Left hindlimb (tissue), 1 donor: ENCODE measurements at regions not wholly inside any gene's neighbourhood (a gene's known extent, or its start where the extent isn't known, plus 50 kb on each side); places are given as distances from the start of the nearest gene placed in this dataset.
"Not testable (repeated sequence)": the region's sequence is repeated elsewhere in the genome, so short reads cannot be mapped to it uniquely, and the experiment has no call there.

Experiments
- DNase-seq: peaks from one replicate; pipeline ENCODE4 v3.0.0-alpha.2; 2018

- no peak for DNase-seq
Measured at GRCh38 chr2:39487398-39488250, 50.5 kb upstream of the MAP4K3 start.

- DNase-seq, result no peak
Measured at GRCh38 chr2:39488450-39488849, 51.4 kb upstream of the MAP4K3 start.

DNA sequence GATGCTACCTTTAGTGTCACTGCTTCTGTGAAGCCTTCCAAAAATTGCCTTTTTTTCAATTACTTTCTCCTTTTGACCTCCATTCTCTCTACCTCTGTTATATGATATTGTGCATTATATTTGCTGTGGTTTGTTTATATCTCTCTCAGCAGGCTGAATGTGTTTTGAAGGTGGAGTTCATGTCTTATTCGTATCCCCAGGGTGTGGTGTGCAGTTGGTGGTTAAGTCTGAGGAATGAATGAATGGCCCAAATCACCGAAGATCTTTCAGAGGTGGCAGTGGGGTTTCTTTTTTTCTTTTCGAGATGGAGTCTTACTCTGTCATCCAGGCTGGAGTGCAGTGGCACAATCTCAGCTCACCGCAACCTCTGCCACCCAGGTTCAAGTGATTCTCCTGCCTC lies 53.5 kb upstream of the MAP4K3 start:
- no peak for DNase-seq

GRCh38 chr2:39491653-39492052 lies 54.6 kb upstream of the MAP4K3 start:
- DNase-seq, result no peak

- no peak for DNase-seq
Measured at GRCh38 chr2:39492095-39492590, 55.1 kb upstream of the MAP4K3 start.

GRCh38 chr2:39492716-39493115 lies 55.6 kb upstream of the MAP4K3 start:
- DNase-seq, result no peak

GRCh38 chr2:39494784-39495251 lies 57.7 kb upstream of the MAP4K3 start:
- DNase-seq, result peak; percentile 43

GRCh38 chr2:39497082-39497801 lies 60.2 kb upstream of the MAP4K3 start:
- DNase-seq, result no peak

DNA sequence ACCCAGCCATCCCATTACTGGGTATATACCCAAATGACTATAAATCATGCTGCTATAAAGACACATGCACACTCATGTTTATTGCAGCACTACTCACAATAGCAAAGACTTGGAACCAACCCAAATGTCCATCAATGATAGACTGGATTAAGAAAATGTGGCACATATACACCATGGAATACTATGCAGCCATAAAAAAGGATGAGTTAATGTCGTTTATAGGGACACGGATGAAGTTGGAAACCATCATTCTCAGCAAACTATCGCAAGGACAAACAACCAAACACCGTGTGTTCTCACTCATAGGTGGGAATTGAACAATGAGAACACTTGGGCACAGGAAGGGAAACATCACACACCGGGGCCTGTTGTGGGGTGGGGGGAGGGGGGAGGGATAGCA lies 61.1 kb upstream of the MAP4K3 start:
- DNase-seq, result not testable (repeated sequence)

DNA sequence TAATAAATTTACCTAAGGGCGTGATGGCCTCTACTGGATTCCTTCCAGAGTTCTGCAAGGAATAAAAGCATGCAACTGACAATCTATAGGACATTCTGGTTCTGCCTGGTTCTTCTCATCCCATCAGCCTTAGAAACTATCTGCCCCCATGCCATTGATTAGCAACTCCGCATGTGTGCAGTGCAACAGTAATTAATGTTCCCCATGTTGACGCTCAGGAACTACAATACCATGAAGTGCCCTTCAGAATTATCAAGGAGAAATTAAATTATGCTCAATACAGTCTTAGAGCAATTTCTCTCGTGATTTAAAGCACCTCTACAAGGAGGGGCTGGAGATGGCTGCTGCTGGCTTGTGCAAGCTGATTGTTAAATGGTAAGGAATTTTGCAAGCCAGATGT lies 61.7 kb upstream of the MAP4K3 start:
- no peak for DNase-seq

GRCh38 chr2:39499336-39499735 lies 62.3 kb upstream of the MAP4K3 start:
- no peak for DNase-seq

- no peak for DNase-seq
Measured at GRCh38 chr2:39501412-39501811, 64.3 kb upstream of the MAP4K3 start.

DNA sequence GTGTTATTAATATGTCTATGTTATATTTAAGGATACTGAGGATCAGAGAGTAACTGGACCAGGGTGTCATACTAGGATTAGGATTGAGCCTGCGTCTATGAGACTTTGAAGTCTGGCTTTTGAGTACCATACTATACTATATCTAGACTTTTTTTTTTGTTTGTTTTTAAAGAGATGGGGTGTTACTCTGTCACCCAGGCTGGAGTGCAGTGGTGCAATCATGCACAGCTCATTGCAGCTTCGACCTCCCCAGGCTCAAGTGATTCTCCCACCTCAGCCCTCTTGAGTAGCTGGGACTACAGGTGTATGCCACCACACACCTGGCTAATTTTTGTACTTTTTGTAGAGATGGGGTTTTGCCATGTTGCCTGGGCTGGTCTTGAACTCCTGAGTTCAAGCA lies 66.2 kb upstream of the MAP4K3 start:
- DNase-seq, result no peak

GRCh38 chr2:39504790-39505335 lies 67.8 kb upstream of the MAP4K3 start:
- DNase-seq, result no peak

DNA sequence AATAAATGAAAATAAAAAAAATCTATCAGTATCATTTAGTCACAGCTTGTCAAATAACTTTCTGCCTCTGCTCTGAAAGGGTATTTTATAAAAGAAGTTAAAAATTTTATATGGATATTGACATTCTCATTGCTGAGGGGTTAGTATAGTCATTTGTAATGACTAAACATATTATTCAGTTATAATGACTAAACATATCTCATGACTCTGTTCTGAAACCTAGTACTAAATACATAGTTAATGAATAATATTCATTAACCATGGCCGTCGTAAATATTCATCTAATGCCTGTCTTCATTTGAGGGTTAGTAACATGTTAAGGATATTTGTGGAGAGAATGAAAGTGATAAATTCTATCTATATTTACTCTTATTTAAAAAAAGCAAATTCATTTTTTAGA lies 69.1 kb upstream of the MAP4K3 start:
- DNase-seq, result no peak

- DNase-seq, result no peak
Measured at GRCh38 chr2:39508198-39508597, 71.1 kb upstream of the MAP4K3 start.

DNA sequence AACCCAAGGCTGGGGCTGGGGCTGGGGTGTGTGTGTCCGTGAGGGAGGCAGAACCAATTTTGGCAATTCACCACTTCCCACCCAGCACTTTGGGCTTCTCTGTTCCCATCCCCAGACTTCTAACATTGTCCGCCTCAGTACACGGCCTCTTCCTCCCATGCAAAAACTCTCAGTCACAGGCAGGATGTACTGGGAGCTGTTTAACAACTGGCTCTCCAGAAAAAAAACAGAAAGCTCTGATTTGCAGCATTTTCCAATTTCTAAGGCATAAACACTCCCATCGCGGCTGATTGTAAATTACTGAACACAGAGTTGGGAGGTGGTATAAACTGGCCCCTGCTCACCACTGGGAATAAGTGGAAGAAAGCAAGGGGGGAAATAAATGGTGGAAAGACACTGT lies 73.1 kb upstream of the MAP4K3 start:
- no peak for DNase-seq

GRCh38 chr2:39511219-39511604 lies 74.1 kb upstream of the MAP4K3 start:
- DNase-seq, result no peak

DNA sequence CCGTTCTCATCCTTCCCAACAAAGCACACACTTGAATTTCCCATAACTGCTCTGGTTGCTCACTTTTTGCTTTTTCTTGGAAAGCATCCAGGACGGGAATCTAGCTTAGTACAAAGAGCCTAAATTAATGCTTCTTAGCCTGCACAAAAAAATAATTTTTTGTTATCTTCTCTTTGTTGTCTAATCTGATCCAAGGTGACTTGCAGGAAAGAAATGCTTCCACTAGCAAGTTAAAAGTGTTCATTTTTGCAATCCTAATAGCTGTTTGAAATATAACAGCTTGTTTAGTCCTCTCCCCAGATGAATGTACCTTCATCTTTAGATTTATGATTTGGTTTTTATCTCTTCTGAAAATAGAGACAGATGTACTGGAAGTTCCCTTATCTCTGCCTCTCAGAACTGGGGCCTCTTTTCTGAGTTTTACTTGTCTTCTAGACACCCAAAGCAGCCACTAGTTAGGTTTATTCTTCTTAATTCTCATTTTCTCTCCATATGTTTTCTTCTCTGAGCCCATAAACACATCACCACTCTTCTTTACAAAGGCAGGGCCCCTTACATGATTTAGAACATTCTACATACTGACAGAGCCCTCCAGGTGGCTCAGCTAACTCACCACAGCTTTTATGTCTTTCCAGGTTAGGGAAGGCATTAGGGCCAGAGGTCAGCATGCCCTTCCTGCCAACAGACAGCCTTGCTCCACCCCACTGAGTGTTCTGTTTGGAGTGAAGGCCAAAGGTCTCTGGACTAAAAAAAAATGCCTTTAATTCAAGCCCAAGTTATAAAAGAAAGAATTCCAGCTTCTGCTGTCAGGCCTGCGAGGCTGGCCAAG lies 74.7 kb upstream of the MAP4K3 start:
- no peak for DNase-seq

DNA sequence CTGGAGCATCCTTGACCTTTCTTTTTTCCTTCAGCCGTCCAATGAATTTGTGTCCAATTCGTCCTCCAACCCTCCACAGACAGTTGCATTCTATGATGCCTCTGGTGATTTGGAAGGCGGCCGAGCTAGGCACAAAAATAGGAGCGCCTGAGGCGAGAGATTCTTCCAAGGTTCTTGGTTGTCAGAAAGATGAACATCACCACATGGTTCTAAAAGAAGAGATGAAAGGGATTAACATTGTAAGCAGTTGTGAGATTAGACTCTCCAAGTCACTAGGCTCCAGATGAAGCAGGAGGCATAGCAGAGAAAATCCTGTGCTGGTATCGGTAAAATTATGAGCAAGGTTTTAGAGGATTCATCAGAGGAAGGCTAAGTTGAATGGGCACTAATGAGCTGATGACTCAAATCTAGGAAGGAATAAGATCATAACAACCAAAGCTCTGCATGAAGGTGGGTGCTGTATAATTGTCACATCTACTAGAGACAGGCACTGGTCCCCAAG lies 75.4 kb upstream of the MAP4K3 start:
- DNase-seq, result no peak

GRCh38 chr2:39512941-39513340 lies 75.9 kb upstream of the MAP4K3 start:
- no peak for DNase-seq

DNA sequence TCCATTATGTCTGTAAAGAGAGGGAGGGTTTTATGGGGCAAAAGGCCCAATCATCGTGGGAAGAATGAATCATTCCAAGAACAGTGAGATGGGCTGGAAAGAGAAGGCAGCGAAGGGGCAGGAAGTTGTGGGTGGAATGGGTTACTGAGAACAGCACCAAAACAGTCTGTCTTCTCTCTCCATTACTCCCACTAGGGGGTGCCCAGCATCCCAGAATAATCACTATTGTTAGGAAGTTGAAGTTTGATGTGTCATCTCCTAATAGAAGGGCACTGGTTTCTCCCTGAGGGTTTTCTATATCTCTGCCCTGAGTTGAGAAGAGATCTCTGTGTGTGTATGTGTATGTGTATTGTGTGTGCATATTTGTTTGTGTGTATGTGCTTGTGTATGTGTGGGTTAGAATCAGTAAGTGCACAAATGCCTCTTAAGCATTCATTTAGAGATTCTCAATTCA lies 76.6 kb upstream of the MAP4K3 start:
- DNase-seq, result peak; percentile 67

DNA sequence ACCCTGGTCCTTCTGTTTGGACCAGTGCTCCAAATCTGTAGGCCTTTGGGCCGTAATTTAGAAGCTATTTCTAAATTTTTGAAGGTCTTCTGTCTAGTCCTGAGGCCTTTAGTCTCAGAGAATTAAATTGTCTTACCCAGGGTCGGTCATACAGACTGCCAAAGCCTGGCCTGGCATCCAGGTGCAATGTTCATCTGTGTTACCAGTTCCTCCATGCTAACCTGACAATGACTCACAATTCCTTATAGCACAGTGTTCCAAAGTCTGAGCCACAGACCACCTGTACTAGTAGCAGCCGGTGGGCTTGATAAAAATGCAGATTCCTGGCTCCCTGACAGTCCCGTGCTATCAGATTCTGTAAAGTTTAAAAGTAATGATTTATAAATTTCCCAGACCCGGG lies 77.7 kb upstream of the MAP4K3 start:
- DNase-seq, result no peak
